HG03378 (cell line): ENCODE measurements at regions not wholly inside any gene's neighbourhood (a gene's known extent, or its start where the extent isn't known, plus 50 kb on each side); places are given as distances from the start of the nearest gene placed in this dataset.
A peak's percentile ranks its signal among the peaks of the same experiment; 100 is the strongest.
"Not testable (repeated sequence)": the region's sequence is repeated elsewhere in the genome, so short reads cannot be mapped to it uniquely, and the experiment has no call there.

ENCODE experiments used
- ATAC-seq: cut with Tn5 transposase; IDR thresholded peaks from one replicate; pipeline ENCODE4 v1.9.1; 2021; ENCODE audit warnings: mild to moderate bottlenecking, moderate library complexity; ENCODE audit not compliant: unreplicated experiment

- ATAC-seq = no peak
Observed at GRCh38 chr14:87640553-87640952, 352.4 kb downstream of the GALC start.

- no peak for ATAC-seq
Observed at GRCh38 chr14:87638196-87638595, 354.8 kb downstream of the GALC start.

- ATAC-seq = no peak
Observed at GRCh38 chr14:87635442-87635841, 357.5 kb downstream of the GALC start.

- ATAC-seq = no peak
Observed at GRCh38 chr14:87632796-87633195, 360.2 kb downstream of the GALC start.

GRCh38 chr14:87630846-87631245, 362.1 kb downstream of the GALC start:
- ATAC-seq = no peak

- no peak for ATAC-seq
Observed at GRCh38 chr14:87629788-87630187, 363.2 kb downstream of the GALC start.

GRCh38 chr14:87628780-87629179, 364.2 kb downstream of the GALC start:
- no peak for ATAC-seq

GRCh38 chr14:87628129-87628528, 364.9 kb downstream of the GALC start:
- no peak for ATAC-seq

- ATAC-seq = no peak
Observed at GRCh38 chr14:87626266-87626665, 366.7 kb downstream of the GALC start.

GRCh38 chr14:87623616-87624015, 369.4 kb downstream of the GALC start:
- ATAC-seq = no peak

GRCh38 chr14:87617079-87617478, 375.9 kb downstream of the GALC start:
- no peak for ATAC-seq

GRCh38 chr14:87615822-87616679, 376.9 kb downstream of the GALC start:
- peak; percentile 84 for ATAC-seq

GRCh38 chr14:87615047-87615446, 377.9 kb downstream of the GALC start:
- no peak for ATAC-seq

- ATAC-seq = no peak
Observed at GRCh38 chr14:87613881-87614280, 379.1 kb downstream of the GALC start.

GRCh38 chr14:87607056-87607455, 385.9 kb downstream of the GALC start:
- ATAC-seq = not testable (repeated sequence)

GRCh38 chr14:87601036-87601435, 391.9 kb downstream of the GALC start:
- no peak for ATAC-seq

GRCh38 chr14:87600240-87600639, 392.7 kb downstream of the GALC start:
- no peak for ATAC-seq

GRCh38 chr14:87581298-87581697, 411.7 kb downstream of the GALC start:
- ATAC-seq = no peak

- ATAC-seq = no peak
Observed at GRCh38 chr14:87579036-87579435, 413.9 kb downstream of the GALC start.

- ATAC-seq = no peak
Observed at GRCh38 chr14:87575378-87575777, 417.6 kb downstream of the GALC start.

GRCh38 chr14:87573591-87573990, 419.4 kb downstream of the GALC start:
- no peak for ATAC-seq

GRCh38 chr14:87567618-87568295, 425.2 kb downstream of the GALC start:
- no peak for ATAC-seq
